GM19351 (cell line): ENCODE measurements at regions not wholly inside any gene's neighbourhood (a gene's known extent, or its start where the extent isn't known, plus 50 kb on each side); places are given as distances from the start of the nearest gene placed in this dataset.
"Not testable (repeated sequence)": the region's sequence is repeated elsewhere in the genome, so short reads cannot be mapped to it uniquely, and the experiment has no call there.

Experiments used
- ATAC-seq: cut with Tn5 transposase; IDR thresholded peaks from one replicate; pipeline ENCODE4 v1.9.1; 2021; ENCODE audit warnings: mild to moderate bottlenecking, moderate library complexity; ENCODE audit not compliant: unreplicated experiment

DNA sequence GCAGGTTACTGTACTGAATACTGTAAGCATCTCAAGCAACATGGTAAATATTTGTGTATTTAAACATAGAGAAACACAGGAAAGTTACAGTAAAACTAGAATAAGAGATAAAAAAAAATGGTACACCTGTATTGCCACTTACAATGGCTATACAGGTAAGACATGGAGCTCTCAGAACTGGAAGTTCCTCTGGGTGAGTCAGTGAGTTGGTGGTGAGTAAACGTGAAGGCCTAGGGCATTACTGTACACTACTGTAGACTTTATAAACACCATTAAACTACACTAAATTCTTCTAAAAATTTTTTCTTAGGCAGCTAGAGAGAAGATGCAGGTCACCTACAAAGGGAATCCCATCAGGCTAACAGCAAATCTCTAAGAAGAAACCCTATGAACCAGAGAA lies 872.9 kb downstream of the TAF11L14 start:
- ATAC-seq: no peak

DNA sequence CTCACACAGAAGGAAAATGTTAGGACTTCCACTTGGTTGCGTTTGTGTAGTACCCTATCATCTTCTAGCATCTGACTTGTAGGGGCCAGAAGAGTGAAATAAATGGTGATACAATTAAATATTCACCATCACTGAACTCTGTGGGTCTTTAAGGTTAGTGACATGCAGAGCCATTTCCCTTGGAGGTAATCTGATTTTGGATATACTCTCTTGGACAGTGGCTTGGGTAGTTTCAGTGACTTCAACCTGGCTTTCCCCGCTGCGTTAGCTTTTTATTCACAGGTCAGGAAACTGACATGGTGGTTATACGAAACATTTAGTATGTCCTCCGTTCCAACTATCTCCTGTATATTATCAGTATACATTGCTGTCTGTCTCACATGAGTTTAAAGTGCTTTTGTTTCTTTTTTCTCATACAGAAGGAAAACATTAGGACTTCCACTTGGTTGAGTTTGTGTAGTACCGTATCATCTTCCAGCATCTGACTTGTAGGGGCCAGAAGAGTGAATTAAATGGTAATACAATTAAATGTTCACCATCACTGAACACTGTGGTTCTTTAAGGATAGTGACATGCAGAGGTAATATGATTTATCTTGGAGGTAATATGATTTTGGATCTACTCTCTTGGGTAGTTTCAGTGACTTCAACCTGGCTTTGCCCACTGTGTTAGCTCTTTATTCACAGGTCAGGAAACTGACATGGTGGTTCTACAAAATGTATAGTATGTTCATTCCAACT lies 883.6 kb downstream of the TAF11L14 start:
- ATAC-seq: no peak

DNA sequence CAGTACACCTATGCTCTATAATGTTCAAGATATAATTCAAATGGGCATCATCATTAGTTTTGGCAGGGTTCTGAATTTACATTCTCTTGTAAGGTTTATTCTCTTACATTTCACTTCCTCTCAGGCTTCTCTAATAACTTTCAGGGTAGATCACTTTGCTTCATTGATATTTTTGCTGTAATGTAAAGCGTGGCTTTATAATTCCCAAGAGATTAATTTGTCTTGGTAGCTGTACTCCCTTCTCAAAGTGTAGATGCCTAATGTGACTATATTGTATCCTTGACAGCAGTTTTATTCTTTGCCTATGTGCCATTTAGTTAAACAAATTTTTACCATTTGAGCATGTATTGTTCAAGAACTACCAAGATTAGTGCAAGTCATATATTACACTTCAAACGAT lies 889.1 kb downstream of the TAF11L14 start:
- no peak for ATAC-seq

DNA sequence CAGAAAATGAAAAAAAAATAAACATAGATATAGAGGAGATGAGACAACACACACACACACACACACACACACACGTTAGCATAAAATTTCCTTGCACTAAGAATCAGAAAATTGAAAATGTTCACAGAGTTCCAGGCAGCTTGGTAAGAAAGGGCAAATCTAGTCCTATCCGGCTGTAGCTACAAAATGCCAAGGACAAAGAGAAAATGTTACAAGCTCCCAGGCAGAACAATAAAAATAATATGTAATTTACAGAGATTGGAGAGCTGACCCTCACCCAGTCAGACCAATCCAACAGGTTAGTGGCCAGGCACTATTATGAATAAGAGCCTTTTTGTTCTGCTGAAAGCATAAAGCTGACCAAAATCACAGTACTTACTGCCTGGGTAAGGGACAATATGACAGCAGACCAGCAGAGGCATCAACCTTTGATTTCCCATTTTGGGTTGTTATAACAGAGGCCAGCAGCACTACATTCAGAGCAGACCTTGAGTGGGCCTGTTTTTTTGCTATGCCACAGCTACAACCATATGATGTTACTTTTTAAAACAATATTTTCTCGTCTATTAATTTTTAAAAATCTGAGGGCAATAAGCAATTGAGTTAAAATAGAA lies 892.6 kb downstream of the TAF11L14 start:
- no peak for ATAC-seq

DNA sequence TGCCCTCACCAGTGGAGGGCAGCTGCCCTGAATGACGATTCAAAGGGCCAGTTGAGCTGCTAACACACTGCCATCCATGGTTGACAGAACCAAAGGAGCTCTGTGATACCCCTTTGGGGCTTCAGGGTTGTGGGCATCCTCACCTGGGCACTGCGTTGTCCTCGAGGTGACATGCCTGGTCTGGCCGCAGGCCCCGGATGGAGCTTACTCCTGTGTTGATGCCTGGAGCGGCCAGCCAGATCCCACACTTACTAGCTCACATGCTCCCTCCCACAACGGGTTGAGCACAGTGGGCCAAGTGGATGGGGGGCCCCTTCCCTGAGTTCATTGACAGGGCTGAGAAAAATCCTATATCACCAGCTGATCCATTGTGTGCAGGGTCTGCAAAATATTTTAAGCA lies 898.9 kb downstream of the TAF11L14 start:
- no peak for ATAC-seq

DNA sequence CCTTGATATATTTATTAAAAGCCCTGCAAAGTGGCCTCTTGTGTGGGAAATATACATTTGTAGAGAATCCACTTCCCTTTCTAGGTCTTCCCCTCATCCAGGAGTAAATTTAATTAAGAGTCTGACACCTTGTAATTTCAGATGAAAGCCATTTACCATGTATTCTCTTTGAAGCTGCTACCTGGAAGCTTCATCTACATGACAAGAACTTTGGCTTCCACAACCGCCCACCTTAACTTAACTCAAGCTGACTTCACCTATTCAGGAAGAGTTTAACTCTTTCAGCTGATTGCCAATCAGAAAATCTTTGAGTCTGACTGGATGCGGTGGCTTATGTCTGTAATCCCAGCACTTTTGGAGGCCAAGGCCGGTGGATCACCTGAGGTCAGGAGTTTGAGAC lies 899.9 kb downstream of the TAF11L14 start:
- ATAC-seq: no peak

DNA sequence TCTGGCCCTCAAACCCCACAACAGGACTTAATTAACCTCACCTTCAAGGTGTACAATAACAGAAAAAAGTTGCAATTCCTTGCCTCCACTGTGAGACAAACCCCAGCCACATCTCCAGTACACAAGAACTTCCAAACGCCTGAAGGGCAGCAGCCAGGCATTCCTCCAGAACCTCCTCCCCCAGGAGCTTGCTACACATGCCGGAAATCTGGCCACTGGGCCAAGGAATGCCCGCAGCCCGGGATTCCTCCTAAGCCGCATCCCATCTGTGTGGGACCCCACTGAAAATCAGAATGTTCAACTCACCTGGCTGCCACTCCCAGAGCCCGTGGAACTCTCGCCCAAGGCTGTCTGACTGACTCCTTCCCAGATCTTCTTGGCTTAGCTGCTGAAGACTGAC lies 901.5 kb downstream of the TAF11L14 start:
- ATAC-seq: not testable (repeated sequence)

DNA sequence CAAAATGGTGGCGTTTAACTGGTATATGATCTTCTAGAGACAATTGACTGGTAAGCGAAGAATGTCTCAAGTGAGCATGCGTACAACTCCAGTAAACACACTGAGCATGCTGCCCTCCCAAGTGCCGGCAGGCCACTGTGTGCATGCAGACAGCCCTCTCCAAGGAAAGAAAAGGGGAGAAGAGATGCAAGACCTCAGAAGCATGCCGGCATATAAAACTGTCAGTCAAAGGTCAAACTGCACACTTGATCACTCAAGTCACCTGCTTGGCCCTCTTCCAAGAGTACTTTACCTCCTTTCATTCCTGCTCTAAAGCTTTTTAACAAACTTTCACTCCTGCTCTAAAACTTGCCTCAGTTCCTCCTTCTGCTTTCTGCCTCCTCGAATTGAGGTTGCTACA lies 910.2 kb downstream of the TAF11L14 start:
- ATAC-seq: no peak

DNA sequence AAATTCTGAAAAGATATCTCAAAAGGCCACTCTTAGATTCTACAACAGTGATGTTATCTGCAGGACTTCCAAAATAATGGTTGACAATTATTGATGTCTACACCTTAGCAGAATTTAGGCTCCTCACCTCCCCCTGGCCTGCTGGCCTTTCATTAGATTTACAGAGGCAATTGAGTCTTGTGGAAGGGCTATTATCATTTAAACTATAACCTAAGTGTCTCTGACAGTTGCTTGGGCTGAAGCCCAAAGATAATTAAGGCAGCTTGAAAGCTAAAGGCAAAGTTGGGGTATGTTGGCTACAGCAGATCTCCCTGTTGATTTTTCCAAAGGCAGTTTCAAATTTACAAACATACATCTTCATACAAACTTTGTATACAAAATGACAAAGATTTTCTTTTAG lies 912.3 kb downstream of the TAF11L14 start:
- no peak for ATAC-seq

DNA sequence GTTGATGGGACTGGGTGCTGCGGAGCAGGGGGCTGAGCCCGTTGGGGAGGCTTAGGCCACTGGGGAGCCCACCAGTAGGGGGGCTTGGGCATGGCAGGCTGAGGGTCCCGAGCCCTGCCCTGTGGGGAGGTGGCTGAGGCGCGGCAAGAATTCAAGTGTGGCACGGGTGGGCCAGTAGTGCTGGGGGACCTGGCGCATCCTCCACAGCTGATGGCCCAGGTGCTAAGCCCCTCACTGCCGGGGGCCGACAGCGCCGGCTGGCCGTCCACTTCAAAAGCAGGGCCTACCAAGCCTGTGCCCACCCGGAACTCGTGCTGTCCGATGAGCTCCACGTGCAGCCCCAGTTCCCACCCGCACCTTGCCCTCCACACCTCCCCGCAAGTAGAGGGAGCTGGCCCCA lies 917.5 kb downstream of the TAF11L14 start:
- ATAC-seq: no peak

DNA sequence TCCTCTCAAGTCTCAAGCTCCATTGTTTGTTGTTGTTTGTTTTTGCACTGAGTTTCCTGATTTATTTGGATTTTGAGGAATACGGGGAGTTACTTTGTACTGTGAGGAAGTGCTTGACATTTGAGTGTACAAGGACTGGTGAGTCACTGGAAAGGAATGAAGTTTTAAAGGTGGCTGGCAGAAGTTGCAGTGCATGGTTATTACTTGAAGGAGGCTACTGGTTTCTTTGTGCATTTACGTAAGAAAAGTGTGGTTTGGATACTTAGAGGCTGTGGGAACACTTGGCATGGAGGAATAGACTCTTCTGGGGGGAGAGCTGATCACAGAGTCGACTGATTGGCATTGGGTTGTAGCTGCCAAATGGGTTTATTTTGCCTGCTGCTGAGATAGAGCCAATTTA lies 919.0 kb downstream of the TAF11L14 start:
- no peak for ATAC-seq

DNA sequence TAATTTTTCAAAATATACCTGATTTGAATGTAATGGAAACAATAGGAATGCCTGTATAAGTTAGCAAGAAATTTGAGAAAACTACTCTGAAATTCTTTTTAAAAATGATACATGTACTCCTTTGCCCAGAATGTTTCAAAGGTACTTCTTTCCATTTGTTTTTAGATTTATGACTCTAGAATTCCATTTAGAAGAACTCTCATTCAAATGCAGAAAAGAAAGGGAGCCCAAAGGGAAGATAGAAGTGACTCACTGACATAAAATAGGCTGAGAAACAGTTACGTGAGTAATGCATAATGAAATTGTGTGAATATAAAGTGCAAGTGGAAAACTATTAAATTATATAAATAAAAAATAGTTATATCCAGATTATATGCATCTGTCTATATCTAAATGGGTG lies 926.3 kb downstream of the TAF11L14 start:
- no peak for ATAC-seq

DNA sequence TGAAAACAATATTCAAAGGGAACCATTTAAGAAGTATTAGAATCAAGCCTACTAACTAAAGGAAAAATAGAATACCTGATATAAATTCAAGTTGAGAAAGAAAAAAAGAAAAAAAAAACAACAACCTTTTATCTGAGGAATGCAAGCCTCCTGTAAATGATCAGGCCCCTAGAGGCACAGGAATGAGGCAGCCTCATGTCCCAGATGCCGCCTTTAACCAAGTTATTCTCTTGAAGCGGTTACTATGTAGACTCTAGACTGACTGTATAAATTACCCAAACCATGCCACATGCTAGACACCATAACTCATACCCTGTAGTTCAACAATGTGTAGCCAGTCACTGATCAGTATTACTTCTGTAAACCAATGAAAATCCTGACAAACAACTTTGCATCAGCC lies 929.6 kb downstream of the TAF11L14 start:
- ATAC-seq: no peak

DNA sequence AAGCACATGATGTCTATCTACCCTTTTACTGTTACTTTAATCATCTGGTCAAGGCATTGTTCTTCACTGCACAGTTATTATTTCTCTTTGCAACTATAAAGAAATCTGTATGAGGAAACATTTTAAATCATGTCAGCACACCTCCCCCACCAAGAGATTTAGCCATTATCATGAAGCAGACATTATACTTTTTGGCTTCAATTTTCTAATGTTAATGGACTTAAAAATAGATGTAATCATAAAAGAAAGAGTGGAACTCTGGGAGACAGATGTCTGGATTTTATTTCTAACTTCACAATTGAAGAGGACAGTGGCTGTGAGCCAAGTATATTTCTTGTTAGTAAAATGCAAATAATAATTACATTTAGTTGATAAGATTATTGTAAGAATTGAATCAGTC lies 932.4 kb downstream of the TAF11L14 start:
- ATAC-seq: no peak

DNA sequence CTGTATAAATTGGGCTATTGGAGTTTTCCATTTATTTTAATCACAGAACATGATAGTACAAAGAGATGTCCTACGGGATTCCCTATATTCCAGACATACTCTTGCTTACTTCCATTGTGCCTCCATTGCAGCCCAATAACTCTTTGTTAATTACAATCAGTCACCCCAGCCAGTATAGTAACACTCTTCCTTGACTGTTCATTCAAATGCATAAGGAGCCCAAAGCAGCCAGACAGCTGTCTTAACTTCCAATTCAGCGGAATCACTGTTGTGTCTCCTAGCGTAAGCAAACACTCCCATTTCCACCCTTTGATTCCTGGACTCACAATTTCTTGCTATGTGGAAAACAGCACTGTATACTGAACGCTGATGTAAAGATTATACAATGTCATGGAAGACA lies 942.3 kb downstream of the TAF11L14 start:
- no peak for ATAC-seq

DNA sequence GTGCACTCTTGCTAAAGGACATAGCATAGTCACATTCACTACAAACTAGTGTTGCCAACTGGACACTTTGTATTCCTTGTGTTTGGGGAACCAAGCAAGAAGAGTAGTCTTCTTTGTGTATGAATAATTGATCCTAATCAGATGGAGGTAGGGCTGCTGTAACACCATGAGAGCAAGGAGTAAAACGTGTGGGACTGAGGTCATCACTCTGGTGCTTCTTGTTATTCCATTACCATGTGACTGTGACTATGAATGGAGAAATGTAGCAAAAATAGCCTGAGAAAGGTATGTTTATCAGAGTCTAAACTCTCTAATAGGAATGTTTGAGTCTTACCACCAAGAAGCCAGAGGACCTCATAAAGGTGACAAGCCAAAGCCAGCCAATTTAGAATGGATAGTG lies 966.9 kb downstream of the TAF11L14 start:
- no peak for ATAC-seq

DNA sequence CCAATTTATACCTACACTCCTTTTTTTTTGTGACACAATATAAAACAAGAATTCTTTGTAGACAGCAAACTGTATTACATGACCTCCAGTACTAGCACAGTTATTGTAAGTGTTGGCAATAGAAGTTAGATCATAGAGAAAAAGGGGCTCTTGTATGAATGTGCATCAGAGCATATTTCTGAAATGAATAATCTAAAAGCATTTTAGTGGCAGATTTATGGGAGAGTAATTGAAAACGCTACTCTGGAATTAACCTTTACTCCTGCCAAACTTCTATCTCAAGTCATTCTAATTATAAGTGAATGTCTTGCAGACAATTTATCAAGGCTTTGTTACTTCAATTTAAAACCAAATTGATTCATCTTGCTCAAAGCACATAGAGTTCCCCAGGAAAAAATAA lies 968.1 kb downstream of the TAF11L14 start:
- ATAC-seq: no peak

DNA sequence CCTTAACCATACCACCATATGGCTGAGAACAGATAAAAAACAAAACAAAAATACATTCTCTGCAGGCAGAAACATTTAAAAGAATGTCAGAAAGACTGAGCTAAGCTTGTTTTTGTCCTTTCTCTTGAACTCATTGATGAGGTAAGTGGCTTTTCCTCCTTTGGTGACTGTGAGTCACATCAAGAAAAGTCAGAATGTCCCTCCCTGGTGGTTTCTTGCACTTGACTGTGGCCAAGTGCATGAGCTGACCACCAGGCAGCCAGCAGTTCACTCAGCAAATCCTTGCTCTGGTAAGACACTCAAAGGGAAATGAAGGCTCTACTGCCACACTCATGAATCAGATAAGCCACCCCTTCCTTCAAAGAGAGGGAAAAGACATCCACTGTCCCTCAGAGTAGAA lies 970.9 kb downstream of the TAF11L14 start:
- ATAC-seq: no peak

DNA sequence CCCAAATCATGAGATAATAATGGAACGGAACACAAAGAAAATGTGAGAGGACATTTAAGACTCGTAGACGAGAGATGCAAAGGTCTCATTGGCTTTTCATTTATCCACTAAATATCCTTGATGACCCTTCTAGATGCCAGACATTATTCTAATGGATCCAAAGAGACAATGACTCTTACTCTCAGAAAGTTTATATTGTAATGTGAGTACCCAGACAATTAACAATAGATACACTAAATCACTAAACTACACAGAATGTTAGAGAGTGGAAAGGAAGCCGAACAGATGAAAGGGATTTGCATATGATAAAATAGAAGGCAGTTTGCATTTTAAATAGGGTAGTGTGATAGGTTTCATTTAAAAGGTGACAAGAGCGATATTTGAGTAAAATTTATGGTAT lies 973.3 kb downstream of the TAF11L14 start:
- no peak for ATAC-seq

DNA sequence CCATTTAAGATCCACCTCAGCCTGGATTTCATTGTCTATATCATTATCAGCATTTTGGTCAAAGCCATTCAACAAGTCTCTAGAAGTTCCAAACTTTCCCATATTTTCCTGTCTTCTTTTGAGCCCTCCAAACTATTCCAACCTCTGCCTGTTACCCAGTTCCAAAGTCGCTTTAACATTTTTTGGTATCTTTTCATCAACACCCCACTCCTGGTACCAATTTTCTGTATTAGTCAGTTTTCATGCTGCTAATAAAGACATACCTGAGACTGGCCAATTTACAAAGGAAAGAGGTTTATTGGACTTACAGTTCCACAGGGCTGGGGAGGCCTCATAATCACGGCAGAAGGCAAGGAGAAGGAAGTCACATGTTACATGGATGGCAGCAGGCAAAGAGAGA lies 982.9 kb downstream of the TAF11L14 start:
- not testable (repeated sequence) for ATAC-seq

DNA sequence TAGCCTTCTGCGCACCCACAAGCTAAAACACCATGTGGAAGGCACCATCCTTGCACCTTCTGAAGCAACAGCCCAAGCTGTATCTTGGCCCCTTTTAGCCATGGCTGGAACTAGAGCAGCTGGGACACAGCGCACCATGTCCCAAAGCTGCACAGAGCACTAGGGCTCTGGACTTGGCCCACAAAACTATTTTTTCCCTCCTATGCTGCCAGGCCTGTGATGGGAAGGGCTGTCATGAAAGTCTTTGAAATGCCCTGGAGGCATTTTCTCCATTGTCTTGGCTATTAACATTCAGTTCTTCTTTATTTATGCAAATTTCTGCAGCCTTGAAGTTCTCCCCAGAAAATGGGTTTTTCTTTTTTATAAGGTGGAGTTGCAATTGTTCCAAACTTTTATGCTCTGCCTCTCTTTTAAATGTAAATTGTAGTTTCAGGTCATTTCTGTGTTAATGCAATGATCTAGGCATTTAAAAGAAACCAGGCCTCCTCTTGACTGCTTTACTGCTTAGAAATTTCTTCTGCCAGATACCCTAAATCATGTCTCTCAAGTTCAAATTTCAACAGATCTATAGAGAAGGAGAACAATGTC lies 996.3 kb downstream of the TAF11L14 start:
- ATAC-seq: no peak

DNA sequence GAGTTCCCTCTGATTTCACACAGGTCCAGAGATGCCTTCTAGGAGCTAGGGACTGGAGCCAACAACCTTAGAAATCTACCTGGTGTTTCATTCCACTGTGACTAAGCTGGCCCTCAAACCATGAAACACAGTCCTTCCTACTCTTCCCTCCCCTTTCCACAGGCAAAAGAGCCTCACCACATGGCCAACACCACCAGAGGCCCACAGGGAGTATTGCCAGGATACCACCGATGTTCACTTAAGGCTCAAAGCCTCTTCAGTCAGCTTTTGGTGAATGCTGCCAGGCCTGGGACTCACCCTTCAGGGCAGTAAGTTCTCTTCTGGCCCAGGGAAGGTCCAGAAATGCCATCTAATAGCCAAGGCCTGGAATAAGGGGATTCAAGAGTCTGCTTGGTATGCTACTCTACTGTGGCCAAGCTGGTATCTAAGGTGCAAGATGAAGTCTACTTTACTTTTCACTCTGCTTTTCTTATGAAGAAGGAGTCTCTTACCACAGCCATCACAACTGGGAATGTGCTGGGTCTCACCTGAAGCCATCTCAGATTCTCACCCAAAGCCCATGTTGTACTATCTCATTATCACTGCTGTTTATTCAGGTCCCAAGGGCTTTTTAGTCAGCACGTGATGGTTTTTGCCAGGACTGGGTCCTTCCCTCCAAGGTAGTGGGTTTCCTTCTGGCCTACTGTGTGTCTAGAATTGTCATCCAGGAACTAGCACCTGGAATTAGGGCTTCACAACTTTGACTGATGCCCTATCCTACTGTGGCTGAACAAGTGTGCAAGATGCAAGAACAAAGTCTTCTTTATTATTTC lies 1018.4 kb downstream of the TAF11L14 start:
- no peak for ATAC-seq
